ENCODE measurements at regions not wholly inside any gene's neighbourhood (a gene's known extent, or its start where the extent isn't known, plus 50 kb on each side); places are given as distances from the start of the nearest gene placed in this dataset.

DNA sequence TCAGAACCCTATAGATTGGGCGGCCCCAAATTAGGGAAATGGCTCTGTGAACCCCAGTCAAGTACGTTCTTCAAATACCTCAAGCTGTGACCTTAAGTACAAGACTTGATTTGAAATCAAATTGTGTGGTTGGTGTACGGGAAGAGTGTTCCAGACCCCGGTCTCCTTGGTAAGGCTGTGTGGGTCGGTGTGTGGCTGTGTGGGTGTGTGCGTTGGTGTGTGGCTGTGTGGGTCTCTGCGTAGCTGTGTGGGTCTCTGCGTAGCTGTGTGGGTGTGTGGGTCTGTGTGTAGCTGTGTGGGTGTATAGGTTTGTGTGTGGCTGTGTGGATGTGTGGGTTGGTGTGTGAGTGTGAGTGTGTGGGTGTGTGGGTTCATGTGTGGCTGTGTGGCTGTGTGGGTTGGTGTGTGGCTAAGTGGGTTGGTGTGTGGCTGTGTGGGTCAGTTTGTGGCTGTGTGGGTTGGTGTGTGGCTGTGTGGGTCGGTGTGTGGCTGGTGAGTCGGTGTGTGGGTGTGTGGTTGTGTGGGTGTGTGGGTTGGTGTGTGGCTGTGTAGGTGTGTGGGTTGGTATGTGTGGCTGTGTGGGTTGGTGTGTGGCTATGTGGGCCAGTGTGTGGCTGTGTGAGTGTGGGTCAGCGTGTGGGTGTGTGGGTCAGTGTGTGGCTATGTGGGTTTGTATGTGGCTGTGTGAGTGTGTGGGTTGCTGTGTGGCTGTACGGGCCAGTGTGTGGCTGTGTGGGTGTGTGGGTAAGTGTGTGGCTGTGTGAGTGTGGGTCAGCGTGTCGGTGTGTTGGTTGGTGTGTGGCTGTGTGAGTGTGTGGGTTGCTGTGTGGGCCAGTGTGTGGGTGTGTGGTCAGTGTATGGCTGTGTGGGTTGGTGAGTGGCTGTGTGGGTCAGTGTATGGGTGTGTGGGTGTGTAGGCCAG is 238.7 kb upstream of the ZFHX3 start:
- TF ChIP-seq ZNF70 (CRISPR knock-in tag; IDR thresholded peaks at IDR 0.05) = no peak
- ATAC-seq = no peak

DNA sequence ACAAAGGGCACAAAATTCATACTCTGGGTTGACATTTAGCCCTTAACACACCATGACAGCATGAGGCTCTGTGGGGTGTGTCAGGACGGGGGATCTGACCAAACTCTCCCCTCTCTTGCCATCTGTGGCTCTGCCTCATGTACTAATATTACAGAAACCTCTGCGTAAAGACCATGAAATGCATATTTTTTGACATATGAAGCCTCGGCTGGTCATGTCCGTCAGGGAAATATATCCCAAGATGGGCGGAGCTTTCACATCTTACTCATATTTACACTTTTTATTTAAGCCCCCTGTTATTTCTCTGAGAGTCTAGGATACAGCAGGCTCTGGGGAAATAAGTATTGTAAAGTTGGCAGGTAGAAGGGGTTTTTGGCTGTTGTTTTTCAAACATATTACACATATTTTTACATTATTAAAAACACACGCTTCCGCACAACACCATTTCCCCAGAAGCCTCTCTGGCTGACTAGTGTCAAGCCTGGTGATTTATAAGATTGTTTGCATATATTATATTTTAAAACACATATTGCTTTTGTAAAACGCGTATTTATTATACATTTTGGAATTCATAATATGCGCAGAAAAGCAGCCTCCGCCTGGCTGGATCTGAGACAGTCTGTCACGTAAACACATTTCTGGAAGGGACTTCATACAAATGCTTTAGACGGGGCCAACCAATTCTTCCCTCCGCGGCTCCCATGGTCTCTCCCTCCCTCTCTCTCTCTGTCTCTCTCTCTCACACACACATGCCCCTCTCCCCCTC is 237.7 kb upstream of the ZFHX3 start:
- TF ChIP-seq ISL1 (CRISPR knock-in tag; IDR thresholded peaks at IDR 0.05) (no peak), TOX (CRISPR knock-in tag; IDR thresholded peaks at IDR 0.05; ENCODE audit: borderline replicate concordance) (no peak), PPARA (CRISPR knock-in tag; IDR thresholded peaks at IDR 0.05; ENCODE audit: borderline replicate concordance) (no peak), ARNTL (CRISPR knock-in tag; IDR thresholded peaks at IDR 0.05; ENCODE audit: borderline replicate concordance, low read depth) (no peak), BACH2 (CRISPR knock-in tag; IDR thresholded peaks at IDR 0.05; ENCODE audit: borderline replicate concordance) (no peak), ZNF70 (CRISPR knock-in tag; IDR thresholded peaks at IDR 0.05) (no peak), CSRNP3 (CRISPR knock-in tag; IDR thresholded peaks at IDR 0.05) (no peak), GLIS3 (CRISPR knock-in tag; IDR thresholded peaks at IDR 0.05) (no peak), POU6F1 (CRISPR knock-in tag; IDR thresholded peaks at IDR 0.05; ENCODE audit: borderline replicate concordance, low read depth) (no peak), CSDC2 (CRISPR knock-in tag; IDR thresholded peaks at IDR 0.05) (no peak), ZNF8 (CRISPR knock-in tag; IDR thresholded peaks at IDR 0.05) (no peak)
- TF ChIP-seq, protein P1, sequence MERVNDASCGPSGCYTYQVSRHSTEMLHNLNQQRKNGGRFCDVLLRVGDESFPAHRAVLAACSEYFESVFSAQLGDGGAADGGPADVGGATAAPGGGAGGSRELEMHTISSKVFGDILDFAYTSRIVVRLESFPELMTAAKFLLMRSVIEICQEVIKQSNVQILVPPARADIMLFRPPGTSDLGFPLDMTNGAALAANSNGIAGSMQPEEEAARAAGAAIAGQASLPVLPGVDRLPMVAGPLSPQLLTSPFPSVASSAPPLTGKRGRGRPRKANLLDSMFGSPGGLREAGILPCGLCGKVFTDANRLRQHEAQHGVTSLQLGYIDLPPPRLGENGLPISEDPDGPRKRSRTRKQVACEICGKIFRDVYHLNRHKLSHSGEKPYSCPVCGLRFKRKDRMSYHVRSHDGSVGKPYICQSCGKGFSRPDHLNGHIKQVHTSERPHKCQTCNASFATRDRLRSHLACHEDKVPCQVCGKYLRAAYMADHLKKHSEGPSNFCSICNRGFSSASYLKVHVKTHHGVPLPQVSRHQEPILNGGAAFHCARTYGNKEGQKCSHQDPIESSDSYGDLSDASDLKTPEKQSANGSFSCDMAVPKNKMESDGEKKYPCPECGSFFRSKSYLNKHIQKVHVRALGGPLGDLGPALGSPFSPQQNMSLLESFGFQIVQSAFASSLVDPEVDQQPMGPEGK (CRISPR knock-in tag; IDR thresholded peaks at IDR 0.05; ENCODE audit: borderline replicate concordance) = no peak
- TF ChIP-seq, protein P2, sequence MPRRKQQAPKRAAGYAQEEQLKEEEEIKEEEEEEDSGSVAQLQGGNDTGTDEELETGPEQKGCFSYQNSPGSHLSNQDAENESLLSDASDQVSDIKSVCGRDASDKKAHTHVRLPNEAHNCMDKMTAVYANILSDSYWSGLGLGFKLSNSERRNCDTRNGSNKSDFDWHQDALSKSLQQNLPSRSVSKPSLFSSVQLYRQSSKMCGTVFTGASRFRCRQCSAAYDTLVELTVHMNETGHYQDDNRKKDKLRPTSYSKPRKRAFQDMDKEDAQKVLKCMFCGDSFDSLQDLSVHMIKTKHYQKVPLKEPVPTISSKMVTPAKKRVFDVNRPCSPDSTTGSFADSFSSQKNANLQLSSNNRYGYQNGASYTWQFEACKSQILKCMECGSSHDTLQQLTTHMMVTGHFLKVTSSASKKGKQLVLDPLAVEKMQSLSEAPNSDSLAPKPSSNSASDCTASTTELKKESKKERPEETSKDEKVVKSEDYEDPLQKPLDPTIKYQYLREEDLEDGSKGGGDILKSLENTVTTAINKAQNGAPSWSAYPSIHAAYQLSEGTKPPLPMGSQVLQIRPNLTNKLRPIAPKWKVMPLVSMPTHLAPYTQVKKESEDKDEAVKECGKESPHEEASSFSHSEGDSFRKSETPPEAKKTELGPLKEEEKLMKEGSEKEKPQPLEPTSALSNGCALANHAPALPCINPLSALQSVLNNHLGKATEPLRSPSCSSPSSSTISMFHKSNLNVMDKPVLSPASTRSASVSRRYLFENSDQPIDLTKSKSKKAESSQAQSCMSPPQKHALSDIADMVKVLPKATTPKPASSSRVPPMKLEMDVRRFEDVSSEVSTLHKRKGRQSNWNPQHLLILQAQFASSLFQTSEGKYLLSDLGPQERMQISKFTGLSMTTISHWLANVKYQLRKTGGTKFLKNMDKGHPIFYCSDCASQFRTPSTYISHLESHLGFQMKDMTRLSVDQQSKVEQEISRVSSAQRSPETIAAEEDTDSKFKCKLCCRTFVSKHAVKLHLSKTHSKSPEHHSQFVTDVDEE (CRISPR knock-in tag; IDR thresholded peaks at IDR 0.05) = no peak
- ATAC-seq = no peak

DNA sequence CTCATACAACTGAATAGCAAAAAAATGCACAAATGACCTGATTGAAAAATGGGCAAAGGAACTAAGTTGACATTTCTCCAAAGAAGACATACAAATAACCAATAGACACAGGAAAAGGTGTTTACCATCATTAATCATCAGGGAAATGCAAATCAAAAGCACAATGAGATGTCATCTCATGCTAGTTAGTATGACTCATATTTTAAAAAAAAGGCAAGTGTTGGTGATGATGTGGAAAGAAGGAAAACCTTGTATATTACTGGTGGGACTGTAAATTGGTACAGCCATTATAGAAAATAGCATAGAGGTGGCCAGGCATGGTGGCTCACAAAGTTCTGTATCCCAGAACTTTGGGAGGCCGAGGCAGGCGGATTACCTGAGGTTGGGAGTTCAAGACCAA is 232.5 kb upstream of the ZFHX3 start:
- TF ChIP-seq ZNF8 (CRISPR knock-in tag; IDR thresholded peaks at IDR 0.05) (no peak), ISL1 (CRISPR knock-in tag; IDR thresholded peaks at IDR 0.05) (no peak), TOX (CRISPR knock-in tag; IDR thresholded peaks at IDR 0.05; ENCODE audit: borderline replicate concordance) (no peak), ZC3H10 (CRISPR knock-in tag; IDR thresholded peaks at IDR 0.05) (no peak), ZFP3 (CRISPR knock-in tag; IDR thresholded peaks at IDR 0.05) (no peak), ESRRG (CRISPR knock-in tag; IDR thresholded peaks at IDR 0.05) (no peak), TCF4 (CRISPR knock-in tag; IDR thresholded peaks at IDR 0.05; ENCODE audit: borderline replicate concordance) (no peak), BACH2 (CRISPR knock-in tag; IDR thresholded peaks at IDR 0.05; ENCODE audit: borderline replicate concordance) (no peak), ZFP30 (CRISPR knock-in tag; IDR thresholded peaks at IDR 0.05) (no peak), OSR1 (CRISPR knock-in tag; IDR thresholded peaks at IDR 0.05) (no peak), GLIS3 (CRISPR knock-in tag; IDR thresholded peaks at IDR 0.05) (no peak), ARNTL (CRISPR knock-in tag; IDR thresholded peaks at IDR 0.05; ENCODE audit: borderline replicate concordance, low read depth) (no peak), ZNF70 (CRISPR knock-in tag; IDR thresholded peaks at IDR 0.05) (no peak)
- TF ChIP-seq, protein P3, sequence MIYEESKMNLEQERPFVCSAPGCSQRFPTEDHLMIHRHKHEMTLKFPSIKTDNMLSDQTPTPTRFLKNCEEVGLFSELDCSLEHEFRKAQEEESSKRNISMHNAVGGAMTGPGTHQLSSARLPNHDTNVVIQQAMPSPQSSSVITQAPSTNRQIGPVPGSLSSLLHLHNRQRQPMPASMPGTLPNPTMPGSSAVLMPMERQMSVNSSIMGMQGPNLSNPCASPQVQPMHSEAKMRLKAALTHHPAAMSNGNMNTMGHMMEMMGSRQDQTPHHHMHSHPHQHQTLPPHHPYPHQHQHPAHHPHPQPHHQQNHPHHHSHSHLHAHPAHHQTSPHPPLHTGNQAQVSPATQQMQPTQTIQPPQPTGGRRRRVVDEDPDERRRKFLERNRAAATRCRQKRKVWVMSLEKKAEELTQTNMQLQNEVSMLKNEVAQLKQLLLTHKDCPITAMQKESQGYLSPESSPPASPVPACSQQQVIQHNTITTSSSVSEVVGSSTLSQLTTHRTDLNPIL (CRISPR knock-in tag; IDR thresholded peaks at IDR 0.05; ENCODE audit: low read depth) = no peak
- no peak for ATAC-seq

All from SK-N-SH treated with all-trans-retinoic acid at 6 μM for 48 hours (cell line).